Lower lobe of right lung (tissue), 2 donors: ENCODE measurements at regions not wholly inside any gene's neighbourhood (a gene's known extent, or its start where the extent isn't known, plus 50 kb on each side); places are given as distances from the start of the nearest gene placed in this dataset.

ENCODE experiments used
- ATAC-seq, 2 donors: fragments of 200-7000 bp; cut with Tn5 transposase; one replicate each; pipeline ENCODE4 v1.9.1; 2020 to 2022; ENCODE audit warnings: mild to moderate bottlenecking in 2 of 2, moderate library complexity in 2 of 2
- DNase-seq: peaks from one replicate; pipeline ENCODE4 v3.0.0-alpha.2; 2020
- H3K27ac ChIP-seq: fragments of 200-600 bp; one replicate; pipeline ENCODE4 v1.8.0; 2022
- H3K27me3 ChIP-seq: fragments of 200-600 bp; one replicate; pipeline ENCODE4 v1.8.0; 2022; ENCODE audit warnings: low read depth
- H3K36me3 ChIP-seq: fragments of 200-600 bp; one replicate; pipeline ENCODE4 v1.8.0; 2022; ENCODE audit warnings: mild to moderate bottlenecking
- H3K4me1 ChIP-seq: fragments of 200-600 bp; one replicate; pipeline ENCODE4 v1.8.0; 2022
- H3K4me3 ChIP-seq: fragments of 200-600 bp; one replicate; pipeline ENCODE4 v1.8.0; 2022; ENCODE audit warnings: mild to moderate bottlenecking
- H3K9me3 ChIP-seq: fragments of 200-600 bp; one replicate; pipeline ENCODE4 v1.8.0; 2022
- intact Hi-C: fragments of 100-400 bp; cut with DNase I; formaldehyde crosslinking; loops from one replicate; pipeline ENCODE4 v1.11.0; 2022
- TF ChIP-seq, protein P1 (sequence below): fragments of 200-600 bp; IDR thresholded peaks from one replicate; pipeline ENCODE4 v1.8.0; 2022; ENCODE audit warnings: antibody characterized with exemption, mild to moderate bottlenecking
- donor health status: DM: no; HTN: yes; CAD: no; lungs with severe emphysema.

DNA sequence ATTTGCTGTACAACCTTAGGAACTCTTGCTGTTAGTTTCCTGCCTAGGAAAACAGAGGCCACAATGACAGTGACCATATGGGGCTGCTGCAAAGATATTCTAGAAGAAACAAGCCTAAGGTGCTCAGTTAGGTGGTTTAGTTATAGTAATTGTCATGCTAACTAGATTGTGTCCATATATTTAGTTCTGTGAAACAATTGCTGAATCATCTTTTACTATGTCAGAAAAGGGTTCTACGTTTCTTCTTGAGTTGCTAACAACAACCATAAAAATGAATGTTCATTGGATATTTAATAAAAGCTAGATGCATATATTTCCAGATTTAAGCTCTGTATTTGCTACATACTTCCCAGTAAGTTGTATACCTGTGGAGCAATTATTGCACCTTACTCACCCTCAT lies 597.2 kb upstream of the KLHL29 start:
- Histone ChIP-seq H3K27ac (no peak overlapping the region), H3K4me3 (no peak overlapping the region), H3K27me3 (no peaks in the 10 kb centered on the region), H3K9me3 (no peaks in the 10 kb centered on the region), H3K4me1 (no peaks in the 10 kb centered on the region), H3K36me3 (no peaks in the 10 kb centered on the region)
- TF ChIP-seq, protein P1, sequence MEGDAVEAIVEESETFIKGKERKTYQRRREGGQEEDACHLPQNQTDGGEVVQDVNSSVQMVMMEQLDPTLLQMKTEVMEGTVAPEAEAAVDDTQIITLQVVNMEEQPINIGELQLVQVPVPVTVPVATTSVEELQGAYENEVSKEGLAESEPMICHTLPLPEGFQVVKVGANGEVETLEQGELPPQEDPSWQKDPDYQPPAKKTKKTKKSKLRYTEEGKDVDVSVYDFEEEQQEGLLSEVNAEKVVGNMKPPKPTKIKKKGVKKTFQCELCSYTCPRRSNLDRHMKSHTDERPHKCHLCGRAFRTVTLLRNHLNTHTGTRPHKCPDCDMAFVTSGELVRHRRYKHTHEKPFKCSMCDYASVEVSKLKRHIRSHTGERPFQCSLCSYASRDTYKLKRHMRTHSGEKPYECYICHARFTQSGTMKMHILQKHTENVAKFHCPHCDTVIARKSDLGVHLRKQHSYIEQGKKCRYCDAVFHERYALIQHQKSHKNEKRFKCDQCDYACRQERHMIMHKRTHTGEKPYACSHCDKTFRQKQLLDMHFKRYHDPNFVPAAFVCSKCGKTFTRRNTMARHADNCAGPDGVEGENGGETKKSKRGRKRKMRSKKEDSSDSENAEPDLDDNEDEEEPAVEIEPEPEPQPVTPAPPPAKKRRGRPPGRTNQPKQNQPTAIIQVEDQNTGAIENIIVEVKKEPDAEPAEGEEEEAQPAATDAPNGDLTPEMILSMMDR: no peak
- intact Hi-C loops: no loop called here
- ATAC-seq (no peak), DNase-seq (no peak)

DNA sequence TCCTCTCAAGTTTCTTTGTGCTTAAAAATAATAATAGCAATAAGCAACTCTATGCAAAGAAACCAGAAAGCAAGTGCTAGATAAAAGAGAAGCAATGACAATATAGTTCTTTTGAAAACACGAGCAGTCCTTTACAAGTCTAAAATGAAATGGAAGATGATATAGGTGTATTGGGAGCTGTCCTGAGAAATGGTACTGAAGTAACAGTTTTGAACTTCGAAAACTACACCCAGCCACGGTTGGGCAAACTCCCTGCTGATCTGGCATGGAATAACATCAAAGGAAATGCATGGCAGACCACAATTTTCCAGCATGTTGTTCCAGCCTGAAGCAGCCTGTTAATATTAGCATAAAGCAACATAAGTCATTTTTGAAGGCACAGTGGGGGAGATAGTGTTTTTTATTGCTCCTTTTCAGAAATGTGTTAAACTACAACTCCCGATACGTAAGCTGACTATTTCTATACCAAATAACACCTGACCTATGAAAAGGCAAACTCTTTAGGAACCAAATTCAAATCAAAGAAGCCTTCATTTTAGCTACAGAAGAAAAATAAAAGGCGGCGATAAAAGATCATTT lies 596.1 kb upstream of the KLHL29 start:
- H3K9me3 ChIP-seq: no peaks in the 10 kb centered on the region
- no peak for ATAC-seq
- no peaks in the 10 kb centered on the region for H3K36me3 ChIP-seq
- TF ChIP-seq, protein P1: no peak
- no peak for DNase-seq
- H3K27ac ChIP-seq: no peak overlapping the region
- H3K27me3 ChIP-seq: no peaks in the 10 kb centered on the region
- intact Hi-C loops: no loop called here
- H3K4me1 ChIP-seq: no peaks in the 10 kb centered on the region
- H3K4me3 ChIP-seq: no peak overlapping the region

DNA sequence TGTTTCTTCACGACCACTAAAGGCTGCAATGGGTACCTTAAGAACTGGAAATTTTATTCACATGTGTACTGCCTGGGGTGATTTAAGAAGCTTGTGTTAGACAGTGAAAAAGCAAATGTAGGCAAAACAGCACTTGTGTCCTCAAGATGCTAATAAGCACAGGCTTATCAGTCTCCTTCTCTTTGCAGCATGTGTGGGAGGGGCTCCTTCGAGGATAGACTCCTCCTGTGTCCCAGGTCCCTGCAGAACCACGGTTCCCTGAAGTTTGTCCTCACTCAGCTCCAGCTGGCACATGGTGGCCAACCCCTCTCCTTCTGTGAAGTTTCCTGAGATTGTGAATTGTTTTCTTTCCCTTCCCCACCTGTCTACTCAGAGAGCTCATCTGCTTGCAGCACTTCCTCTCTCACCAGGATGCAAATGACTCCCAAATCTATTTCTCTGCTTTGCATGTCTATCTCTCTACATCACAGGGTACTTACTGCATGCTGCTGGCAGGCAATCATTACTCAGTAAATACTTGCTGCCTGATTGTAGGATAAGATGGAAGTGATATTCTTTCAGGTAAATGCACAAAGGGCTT lies 589.6 kb upstream of the KLHL29 start:
- TF ChIP-seq, protein P1: no peak
- DNase-seq (no peak), ATAC-seq (no peak)
- intact Hi-C loops: no loop called here
- Histone ChIP-seq H3K9me3 (no peaks in the 10 kb centered on the region), H3K4me3 (no peak overlapping the region), H3K36me3 (no peaks in the 10 kb centered on the region), H3K27me3 (no peaks in the 10 kb centered on the region), H3K27ac (no peak overlapping the region), H3K4me1 (no peaks in the 10 kb centered on the region)

DNA sequence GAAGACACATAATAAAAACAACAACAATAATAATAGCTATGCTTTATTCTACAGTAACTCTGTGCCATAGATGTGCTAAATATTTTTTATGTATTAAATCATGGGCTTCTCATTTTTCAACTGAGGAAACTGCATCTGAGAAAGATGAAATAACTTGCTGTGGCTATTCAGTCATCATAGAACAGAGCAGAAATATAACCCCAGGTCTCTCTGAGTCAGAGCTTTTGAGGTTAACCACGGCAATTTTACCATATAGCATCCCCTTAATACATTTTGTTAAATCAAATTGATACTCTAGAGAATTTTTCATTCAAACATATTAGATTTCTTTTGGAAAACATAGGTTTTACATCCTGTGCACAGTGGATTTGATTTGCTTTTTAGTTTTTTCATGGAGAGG lies 586.6 kb upstream of the KLHL29 start:
- ATAC-seq (no peak), DNase-seq (no peak)
- TF ChIP-seq, protein P1: no peak

DNA sequence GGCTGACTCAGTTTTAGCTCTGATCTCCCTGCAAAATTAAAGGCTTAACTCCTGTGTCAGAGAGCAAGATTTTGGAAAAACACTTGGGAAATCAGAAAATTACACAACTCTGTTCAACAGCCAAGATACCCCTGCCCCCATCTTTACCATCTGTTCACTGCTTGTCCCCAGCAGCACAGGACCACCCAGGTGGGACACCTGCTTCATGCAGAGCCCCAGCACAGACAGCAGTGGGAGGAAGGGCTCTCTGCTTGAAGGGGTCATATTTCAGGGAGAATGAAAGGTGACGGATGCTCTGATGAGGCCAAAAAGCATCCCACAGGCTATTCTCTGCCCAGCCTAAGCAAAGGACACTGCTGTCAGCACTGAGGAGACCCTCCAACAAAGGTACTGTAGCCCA lies 584.6 kb upstream of the KLHL29 start:
- H3K27me3 ChIP-seq: no peaks in the 10 kb centered on the region
- H3K36me3 ChIP-seq: no peaks in the 10 kb centered on the region
- no peaks in the 10 kb centered on the region for H3K4me1 ChIP-seq
- no peaks in the 10 kb centered on the region for H3K9me3 ChIP-seq
- TF ChIP-seq, protein P1: no peak
- H3K27ac ChIP-seq: no peak overlapping the region
- no peak for ATAC-seq
- no peak for DNase-seq
- H3K4me3 ChIP-seq: no peak overlapping the region
- intact Hi-C loops: no loop called here

More for the DNA sequence above, 586.6 kb upstream of the KLHL29 start:
- Histone ChIP-seq H3K9me3 (no peaks in the 10 kb centered on the region), H3K27me3 (no peaks in the 10 kb centered on the region), H3K27ac (no peak overlapping the region), H3K4me1 (no peaks in the 10 kb centered on the region), H3K4me3 (no peak overlapping the region), H3K36me3 (no peaks in the 10 kb centered on the region)
- intact Hi-C loops: no loop called here
